Omental fat pad (tissue), 3 donors: ENCODE measurements at regions not wholly inside any gene's neighbourhood (a gene's known extent, or its start where the extent isn't known, plus 50 kb on each side); places are given as distances from the start of the nearest gene placed in this dataset.

Experiments
- ATAC-seq: fragments of 150-250 bp; one replicate; pipeline ENCODE4 v1.9.1; 2016; ENCODE audit warnings: mild to moderate bottlenecking, moderate library complexity; ENCODE audit not compliant: low FRiP score
- DNase-seq: peaks from one replicate; pipeline ENCODE4 v3.0.0-alpha.2; 2019; ENCODE audit warnings: low spot score
- TF ChIP-seq, protein P1 (sequence below), 3 donors: fragments of 450-650 bp; IDR thresholded peaks; one replicate each; pipeline ENCODE4 v1.5.1; 2016 to 2017; ENCODE audit warnings: antibody characterized with exemption in 3 of 3, mild to moderate bottlenecking in 3 of 3, moderate library complexity in 2 of 3

DNA sequence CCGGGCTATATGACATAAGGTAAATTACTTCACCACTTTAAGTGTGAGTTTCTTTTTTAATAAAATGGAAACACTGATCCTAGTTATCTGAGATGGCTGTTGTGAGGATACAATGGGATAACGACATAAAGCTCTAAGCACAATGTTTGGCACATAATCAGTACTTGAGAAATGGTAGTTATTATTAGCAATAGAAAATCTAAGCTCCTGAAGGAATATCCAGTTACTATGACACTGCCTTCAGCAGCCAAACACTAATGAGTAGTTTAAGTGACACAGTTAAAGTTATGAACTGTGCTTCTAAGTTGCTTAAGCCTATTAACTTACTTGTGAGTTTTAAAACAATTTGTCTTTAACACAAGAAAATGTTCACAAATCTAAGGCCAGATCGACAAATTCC, 96.8 kb downstream of the ELAPOR2 start:
- ATAC-seq, result no peak

GRCh38 chr7:86961686-86962085, 97.8 kb downstream of the ELAPOR2 start:
- TF ChIP-seq, protein P1, sequence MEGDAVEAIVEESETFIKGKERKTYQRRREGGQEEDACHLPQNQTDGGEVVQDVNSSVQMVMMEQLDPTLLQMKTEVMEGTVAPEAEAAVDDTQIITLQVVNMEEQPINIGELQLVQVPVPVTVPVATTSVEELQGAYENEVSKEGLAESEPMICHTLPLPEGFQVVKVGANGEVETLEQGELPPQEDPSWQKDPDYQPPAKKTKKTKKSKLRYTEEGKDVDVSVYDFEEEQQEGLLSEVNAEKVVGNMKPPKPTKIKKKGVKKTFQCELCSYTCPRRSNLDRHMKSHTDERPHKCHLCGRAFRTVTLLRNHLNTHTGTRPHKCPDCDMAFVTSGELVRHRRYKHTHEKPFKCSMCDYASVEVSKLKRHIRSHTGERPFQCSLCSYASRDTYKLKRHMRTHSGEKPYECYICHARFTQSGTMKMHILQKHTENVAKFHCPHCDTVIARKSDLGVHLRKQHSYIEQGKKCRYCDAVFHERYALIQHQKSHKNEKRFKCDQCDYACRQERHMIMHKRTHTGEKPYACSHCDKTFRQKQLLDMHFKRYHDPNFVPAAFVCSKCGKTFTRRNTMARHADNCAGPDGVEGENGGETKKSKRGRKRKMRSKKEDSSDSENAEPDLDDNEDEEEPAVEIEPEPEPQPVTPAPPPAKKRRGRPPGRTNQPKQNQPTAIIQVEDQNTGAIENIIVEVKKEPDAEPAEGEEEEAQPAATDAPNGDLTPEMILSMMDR (IDR thresholded peaks at IDR 0.05), result no peak
- no peak for ATAC-seq

More for the DNA sequence above, 96.8 kb downstream of the ELAPOR2 start:
- no peak for DNase-seq
- TF ChIP-seq, protein P1 (IDR thresholded peaks at IDR 0.05), result no peak

DNA sequence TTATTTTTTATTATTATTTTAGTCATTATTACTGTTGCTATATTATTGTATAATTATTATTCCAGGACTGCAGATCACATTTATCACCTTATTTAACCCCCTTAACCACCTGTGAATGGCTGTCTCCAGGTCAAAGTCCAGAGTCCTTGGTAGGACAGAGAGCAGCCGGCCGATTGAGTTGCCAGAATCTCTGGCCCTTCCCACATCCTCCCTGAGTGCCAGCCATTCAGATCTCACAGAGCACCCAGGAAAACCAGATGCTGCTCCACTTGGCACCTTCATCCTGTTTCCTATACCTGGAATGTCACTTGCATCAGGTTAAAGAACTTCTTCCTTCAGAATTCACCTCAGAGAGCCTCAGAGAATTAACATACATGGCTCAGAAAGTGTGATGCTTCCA, 101.1 kb downstream of the ELAPOR2 start:
- TF ChIP-seq, protein P1 (IDR thresholded peaks at IDR 0.05), result no peak
- ATAC-seq (no peak), DNase-seq (no peak)

More at GRCh38 chr7:86961686-86962085, 97.8 kb downstream of the ELAPOR2 start:
- no peak for DNase-seq

GRCh38 chr7:86956567-86956966, 102.9 kb downstream of the ELAPOR2 start:
- ATAC-seq, result no peak
- no peak for DNase-seq
- TF ChIP-seq, protein P1 (IDR thresholded peaks at IDR 0.05), result no peak

DNA sequence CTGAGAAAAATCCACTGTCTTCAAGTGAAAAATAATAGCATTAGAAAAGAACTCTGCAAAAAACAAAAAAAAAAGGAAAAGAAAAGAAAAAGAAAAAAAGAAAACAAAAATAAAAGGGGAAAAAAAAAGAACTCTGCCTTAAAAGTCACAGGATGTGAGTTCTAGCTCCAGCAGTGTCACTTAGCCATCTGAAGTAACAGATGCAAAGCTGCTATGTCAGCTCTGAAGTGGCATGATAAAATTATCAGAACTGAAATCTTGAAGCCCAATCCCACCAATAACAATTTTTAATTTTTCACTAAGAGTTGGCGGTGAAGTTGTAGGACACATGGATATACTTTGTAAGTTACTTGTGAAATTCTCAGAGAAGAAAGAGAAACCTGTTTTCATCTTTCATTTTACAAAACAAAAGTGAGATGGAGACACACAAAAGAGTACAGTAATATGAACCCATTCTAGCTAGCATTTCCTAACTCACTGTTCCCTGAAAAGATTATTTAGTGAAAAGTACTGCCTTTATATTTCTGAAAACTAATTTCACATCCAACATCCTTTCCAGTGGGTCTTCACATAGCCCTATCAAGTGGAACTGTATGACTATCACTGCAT, 103.5 kb downstream of the ELAPOR2 start:
- DNase-seq, result no peak
- TF ChIP-seq, protein P1 (IDR thresholded peaks at IDR 0.05), result no peak
- no peak for ATAC-seq

- DNase-seq (no peak), ATAC-seq (no peak)
- TF ChIP-seq, protein P1 (IDR thresholded peaks at IDR 0.05), result no peak
Observed at GRCh38 chr7:86954971-86955370, 104.5 kb downstream of the ELAPOR2 start.

DNA sequence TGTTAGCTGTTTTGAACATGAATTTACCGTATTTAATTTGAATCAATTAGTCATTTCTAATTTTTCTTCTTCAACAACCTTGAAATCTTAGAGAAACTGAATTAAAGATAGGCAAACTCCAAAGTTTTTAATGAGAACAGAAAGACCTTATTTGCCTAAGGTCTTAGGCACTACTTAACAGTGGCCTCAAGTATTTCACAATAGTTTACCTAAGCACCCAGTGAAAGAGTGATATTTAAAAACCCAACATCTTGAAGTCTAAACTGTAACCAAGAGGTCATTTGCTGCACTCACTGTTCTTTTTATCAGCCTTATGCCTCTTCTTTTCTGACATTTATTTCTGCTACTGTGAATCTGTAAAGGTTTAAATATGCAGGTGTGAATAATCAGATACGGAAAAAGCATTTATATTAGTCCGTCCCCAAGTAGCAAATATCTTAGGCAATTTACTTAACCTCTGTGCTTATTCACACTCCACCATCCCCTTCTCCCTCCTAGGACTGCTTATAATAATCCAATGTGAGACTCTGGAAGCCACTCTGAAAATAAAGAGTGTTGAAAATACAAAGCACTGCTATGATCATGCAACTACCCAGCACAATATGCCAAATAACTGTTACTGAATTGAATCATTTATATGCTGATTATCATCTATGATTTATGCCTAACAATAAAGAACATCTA, 105.7 kb downstream of the ELAPOR2 start:
- TF ChIP-seq, protein P1 (IDR thresholded peaks at IDR 0.05), result no peak

More for the DNA sequence above, 105.7 kb downstream of the ELAPOR2 start:
- ATAC-seq (no peak), DNase-seq (no peak)
